NOMO-1 treated with DMSO at 0.1 percent for 48 hours (cell line): ENCODE measurements at regions not wholly inside any gene's neighbourhood (a gene's known extent, or its start where the extent isn't known, plus 50 kb on each side); places are given as distances from the start of the nearest gene placed in this dataset.

Experiments
- DNase-seq: peaks from one replicate; lab custom pipeline; 2025; ENCODE audit not compliant: unreplicated experiment; lab: John Stamatoyannopoulos, UW

- DNase-seq: no peak
These were observed 89.4 kb upstream of the TNRC6C start for GRCh38 chr17:77869041-77869599.

DNA sequence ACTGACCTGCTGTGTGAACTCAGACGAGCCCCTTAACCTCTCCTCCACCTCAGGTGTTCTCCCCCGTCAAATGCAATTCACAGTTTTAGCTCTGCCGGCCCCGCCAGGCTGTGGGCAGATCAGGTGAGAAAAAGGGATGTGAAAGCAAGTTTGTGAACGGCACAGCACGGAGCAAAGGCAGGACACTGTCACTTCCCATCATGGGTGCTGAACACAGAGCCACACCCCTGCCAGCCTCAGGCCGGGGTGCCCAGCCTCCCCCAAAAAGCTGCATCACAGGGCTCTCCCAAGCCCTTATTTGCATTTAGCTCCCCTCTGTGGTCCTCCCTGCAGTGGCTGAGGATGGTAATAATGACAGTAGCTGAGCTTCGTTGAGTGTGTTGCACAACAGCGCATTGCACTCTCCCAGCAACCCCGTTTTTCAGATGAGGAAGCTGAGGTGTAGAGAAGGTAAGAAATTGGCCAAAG, 88.8 kb upstream of the TNRC6C start:
- DNase-seq: peak; percentile 90

DNA sequence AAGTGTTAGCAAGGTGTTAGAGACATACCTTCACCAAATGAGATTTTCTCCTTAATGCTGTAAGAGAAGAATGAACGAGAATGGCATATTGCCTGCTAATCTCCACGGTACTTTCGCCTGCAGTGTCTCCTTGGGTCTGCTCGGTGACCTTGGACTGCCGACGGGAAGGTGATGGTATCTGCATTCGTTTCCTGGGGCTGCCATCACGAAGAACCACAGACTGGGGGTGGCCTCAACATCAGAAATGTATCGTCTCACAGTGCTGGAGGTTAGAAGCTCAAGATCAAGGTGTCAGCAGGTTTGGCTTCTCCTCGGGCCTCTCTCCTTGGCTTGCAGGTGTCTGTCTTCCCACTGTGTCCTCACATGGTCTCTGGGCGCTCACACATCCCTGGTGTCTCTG, 86.3 kb upstream of the TNRC6C start:
- no peak for DNase-seq

DNA sequence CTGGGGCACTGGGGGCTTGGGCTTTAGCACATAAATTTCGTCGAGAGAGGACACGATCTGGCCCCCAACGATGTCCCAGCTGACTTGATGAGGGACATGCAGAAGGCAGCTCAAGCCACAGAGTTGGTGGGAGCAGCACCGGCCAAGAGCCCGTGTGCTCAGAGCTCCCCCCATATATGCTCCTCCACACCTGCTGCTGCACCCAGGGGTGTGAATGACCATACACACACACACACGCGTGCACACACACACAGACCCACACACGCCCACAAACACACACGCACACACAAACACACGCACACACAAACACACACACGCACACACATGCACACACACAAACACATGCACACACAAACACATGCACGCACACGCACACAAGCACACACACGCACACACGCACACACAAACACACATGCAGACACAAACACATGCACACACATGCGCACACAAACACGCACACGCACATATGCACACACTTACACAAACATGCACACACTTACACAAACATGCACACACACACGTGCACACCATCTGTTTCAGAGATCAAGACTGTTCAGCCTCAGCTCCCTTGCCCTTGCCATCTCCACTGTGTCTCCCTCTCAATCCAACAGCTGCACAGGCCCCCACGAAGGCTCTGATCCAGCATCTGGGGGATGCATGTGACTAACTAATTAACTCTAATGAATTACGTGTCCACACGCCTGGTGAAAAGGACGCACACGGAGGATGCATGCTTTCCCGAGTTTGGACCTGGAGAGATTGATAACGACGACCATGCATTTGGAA, 85.6 kb upstream of the TNRC6C start:
- no peak for DNase-seq

DNA sequence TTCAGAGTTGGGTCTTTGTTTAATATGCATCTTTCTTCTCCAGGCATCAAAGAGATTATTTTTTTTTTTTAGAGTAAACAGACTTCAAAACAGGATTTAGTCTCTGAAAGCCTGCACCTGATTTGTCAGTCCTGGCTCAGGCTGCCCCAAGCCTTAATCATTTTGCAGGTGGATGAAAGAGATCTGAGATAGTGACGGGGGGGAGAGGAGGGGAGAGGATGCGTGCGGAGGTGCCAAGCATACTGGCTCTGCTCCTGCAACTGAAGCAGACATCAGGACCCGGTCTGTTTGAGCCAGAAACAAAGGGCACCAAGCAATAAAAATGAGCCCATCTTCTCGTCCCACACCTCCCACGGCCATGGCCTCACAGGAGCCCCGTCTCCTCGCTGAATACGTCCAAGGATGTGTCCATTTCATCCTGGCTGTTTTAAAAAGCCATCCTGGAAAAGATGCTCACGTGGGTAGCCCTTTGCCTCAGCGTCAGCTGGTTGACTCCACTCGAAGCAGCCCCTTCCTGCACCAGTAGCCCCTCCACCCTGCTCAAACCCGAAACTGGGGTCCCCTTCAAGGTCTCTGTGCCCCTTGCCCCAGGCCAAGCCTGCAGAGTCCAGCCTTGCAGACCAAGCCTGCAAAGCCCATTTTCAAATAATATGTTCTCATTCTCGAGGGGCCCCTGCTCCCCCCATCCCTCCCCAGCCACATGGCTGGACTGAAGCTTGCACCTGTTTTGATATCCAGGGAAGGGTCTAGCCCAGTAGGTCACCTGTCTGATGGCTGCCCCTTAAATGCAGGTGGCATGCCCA, 84.8 kb upstream of the TNRC6C start:
- no peak for DNase-seq

- DNase-seq: no peak
These were observed 84.0 kb upstream of the TNRC6C start for GRCh38 chr17:77874303-77875050.

- no peak for DNase-seq
These were observed 83.3 kb upstream of the TNRC6C start for GRCh38 chr17:77875051-77875780.

- DNase-seq: peak; percentile 85
These were observed 82.5 kb upstream of the TNRC6C start for GRCh38 chr17:77875881-77876509.

- DNase-seq: peak; percentile 64
These were observed 81.5 kb upstream of the TNRC6C start for GRCh38 chr17:77877036-77877435.

DNA sequence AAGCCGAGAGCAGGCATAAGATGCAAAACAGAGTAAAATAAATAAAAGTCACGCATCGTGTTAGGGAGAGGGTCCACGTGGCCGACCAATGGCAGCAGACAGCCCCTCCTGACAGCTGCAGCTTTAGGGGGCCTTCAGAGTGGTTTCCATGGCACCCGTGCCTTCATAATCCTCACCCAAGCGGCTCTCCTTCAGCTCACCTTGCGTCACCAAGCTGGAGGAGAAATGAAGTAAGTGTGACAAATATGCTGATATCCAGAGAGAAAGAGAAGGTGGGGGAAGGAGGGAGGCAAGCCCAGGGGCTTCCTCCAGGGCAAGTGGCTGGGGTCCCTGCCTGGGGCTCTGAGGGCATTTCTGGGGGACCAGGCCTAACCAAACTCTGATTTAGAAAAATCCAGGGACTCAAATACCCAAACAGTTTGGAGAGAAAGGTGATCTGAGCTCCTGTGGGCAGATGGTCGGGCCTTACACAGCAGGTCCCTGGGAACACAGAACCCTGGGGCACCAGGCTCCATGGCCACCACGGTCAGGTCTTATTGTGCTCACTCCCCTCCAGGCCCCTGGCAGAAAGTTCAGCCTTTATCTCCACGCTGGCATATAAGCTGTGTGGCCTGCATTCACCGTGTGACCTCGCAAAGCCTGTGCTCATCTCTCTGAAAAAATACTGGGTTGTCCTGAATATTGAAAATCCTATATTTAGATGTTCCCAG, 80.7 kb upstream of the TNRC6C start:
- no peak for DNase-seq

DNA sequence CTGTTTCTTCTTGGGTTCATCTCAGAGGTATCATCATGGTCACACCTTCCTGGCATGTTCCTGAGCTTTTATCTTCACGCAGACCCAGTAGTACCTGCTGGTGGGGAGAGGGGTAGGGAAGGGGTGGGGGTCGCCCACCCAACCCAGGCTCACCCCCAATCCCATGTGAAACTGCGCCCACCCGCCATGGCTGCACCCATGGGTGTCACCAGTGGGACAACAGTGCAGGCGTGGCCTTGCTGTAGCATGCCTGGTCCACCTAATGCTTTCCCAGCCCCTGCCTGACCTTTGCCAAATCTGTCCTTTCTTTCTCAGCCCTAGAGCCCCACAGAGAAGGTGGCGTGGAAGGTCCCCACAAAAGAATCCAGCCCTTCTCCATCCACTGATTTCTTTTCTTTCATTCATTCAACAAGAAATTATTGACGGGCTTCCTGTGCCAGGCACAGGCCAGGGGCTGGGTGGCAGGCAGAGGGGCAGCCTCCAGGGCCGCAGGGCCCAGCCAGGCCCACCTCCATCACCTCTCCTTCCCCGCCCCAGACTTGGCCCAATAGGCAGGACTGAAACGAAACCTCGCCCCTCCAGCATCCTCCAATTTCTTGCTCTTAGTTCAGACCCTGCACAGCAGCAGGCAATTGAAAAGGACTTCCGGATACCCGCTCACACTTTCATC, 79.1 kb upstream of the TNRC6C start:
- DNase-seq: no peak

DNA sequence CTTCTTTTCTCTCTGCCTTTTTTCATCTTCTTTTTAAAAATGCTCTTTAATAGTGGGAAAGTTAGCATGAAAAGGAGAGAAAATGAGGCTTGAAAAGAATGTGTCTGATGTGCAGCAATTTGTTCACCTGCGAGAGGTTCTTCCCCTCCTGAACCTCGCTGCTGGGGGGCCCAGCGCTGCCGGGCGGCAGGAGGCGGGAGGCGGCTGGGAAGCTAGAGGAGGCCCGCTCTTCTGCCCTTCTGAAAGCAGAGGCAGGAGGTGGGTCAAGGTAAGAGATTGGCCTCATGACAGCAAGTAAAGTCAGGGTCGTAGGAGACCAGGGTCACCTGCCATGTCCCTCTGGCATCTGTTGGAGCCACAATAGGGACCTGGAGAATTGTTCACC, 78.6 kb upstream of the TNRC6C start:
- DNase-seq: no peak

GRCh38 chr17:77880711-77881450, 77.6 kb upstream of the TNRC6C start:
- DNase-seq: no peak

GRCh38 chr17:77881545-77881944, 77.0 kb upstream of the TNRC6C start:
- peak; percentile 92 for DNase-seq

- DNase-seq: no peak
These were observed 76.5 kb upstream of the TNRC6C start for GRCh38 chr17:77882040-77882439.

- peak; percentile 19 for DNase-seq
These were observed 75.9 kb upstream of the TNRC6C start for GRCh38 chr17:77882481-77883212.

- no peak for DNase-seq
These were observed 75.3 kb upstream of the TNRC6C start for GRCh38 chr17:77883213-77883650.
